ENCODE measurements at regions not wholly inside any gene's neighbourhood (a gene's known extent, or its start where the extent isn't known, plus 50 kb on each side); places are given as distances from the start of the nearest gene placed in this dataset.
A peak's percentile ranks its signal among the peaks of the same experiment; 100 is the strongest.

GRCh38 chr5:135251093-135251492, 147.9 kb downstream of the MACROH2A1 start:
- no peak for TF ChIP-seq POLR2A (IDR thresholded peaks at IDR 0.05)
- TF ChIP-seq, protein P1, sequence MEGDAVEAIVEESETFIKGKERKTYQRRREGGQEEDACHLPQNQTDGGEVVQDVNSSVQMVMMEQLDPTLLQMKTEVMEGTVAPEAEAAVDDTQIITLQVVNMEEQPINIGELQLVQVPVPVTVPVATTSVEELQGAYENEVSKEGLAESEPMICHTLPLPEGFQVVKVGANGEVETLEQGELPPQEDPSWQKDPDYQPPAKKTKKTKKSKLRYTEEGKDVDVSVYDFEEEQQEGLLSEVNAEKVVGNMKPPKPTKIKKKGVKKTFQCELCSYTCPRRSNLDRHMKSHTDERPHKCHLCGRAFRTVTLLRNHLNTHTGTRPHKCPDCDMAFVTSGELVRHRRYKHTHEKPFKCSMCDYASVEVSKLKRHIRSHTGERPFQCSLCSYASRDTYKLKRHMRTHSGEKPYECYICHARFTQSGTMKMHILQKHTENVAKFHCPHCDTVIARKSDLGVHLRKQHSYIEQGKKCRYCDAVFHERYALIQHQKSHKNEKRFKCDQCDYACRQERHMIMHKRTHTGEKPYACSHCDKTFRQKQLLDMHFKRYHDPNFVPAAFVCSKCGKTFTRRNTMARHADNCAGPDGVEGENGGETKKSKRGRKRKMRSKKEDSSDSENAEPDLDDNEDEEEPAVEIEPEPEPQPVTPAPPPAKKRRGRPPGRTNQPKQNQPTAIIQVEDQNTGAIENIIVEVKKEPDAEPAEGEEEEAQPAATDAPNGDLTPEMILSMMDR (IDR thresholded peaks at IDR 0.05): no peak
- no peak for TF ChIP-seq POLR2AphosphoS5 (IDR thresholded peaks at IDR 0.05)
- TF ChIP-seq EP300 (IDR thresholded peaks at IDR 0.05): no peak
- DNase-seq: peak; percentile 22
- no peaks in the 10 kb centered on the region for H3K36me3 ChIP-seq
- H3K4me3 ChIP-seq: no peak overlapping the region
- intact Hi-C loops (cut with DNase I): no loop called here
- H3K27ac ChIP-seq: no peak overlapping the region
- no peaks in the 10 kb centered on the region for H3K27me3 ChIP-seq
- H3K9me3 ChIP-seq: no peaks in the 10 kb centered on the region
- H3K4me1 ChIP-seq: peaks cover 0 to 16% (median 15%) of the 10 kb centered on the region in 4 donors
- 86 to 92% methylated on average over 8 of the region's 8 CpGs for WGBS, 2 donors

GRCh38 chr5:135250671-135251070, 148.4 kb downstream of the MACROH2A1 start:
- WGBS, 2 donors: 81 to 83% methylated on average over 4 of the region's 4 CpGs
- peaks cover 0 to 20% (median 19%) of the 10 kb centered on the region in 4 donors for H3K4me1 ChIP-seq
- no peak overlapping the region for H3K4me3 ChIP-seq
- TF ChIP-seq, protein P1 (IDR thresholded peaks at IDR 0.05): no peak
- TF ChIP-seq POLR2A (IDR thresholded peaks at IDR 0.05): no peak
- TF ChIP-seq POLR2AphosphoS5 (IDR thresholded peaks at IDR 0.05): no peak
- no peak for TF ChIP-seq EP300 (IDR thresholded peaks at IDR 0.05)
- no peak overlapping the region for H3K27ac ChIP-seq
- intact Hi-C loops (cut with DNase I): no loop called here
- no peak for DNase-seq
- no peaks in the 10 kb centered on the region for H3K9me3 ChIP-seq
- H3K27me3 ChIP-seq: no peaks in the 10 kb centered on the region
- no peaks in the 10 kb centered on the region for H3K36me3 ChIP-seq

DNA sequence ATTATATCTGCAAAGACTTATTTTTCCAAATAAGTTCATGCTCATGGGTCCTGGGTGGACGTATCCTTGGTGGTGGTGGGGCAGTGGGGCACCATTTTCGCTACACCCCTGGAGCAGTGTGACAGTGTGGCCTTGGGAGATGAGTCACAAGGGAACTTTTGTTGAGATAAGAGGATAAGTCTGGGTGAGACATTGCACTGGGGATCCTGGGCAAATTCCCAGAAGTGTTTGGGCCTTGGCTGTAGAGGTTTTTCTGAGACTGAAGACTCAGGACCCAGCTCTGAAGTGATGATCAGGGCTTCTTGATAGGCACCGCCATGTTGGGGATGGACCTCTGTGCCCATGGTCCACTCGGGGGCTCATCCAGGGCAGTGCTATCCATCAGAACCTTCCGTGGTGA, 149.4 kb downstream of the MACROH2A1 start:
- TF ChIP-seq EP300 (IDR thresholded peaks at IDR 0.05) (no peak), POLR2AphosphoS5 (IDR thresholded peaks at IDR 0.05) (no peak), POLR2A (IDR thresholded peaks at IDR 0.05) (no peak)
- TF ChIP-seq, protein P1 (IDR thresholded peaks at IDR 0.05): no peak
- WGBS, 2 donors: 91% methylated on average over 5 of the region's 5 CpGs
- Histone ChIP-seq H3K27ac (no peak overlapping the region), H3K27me3 (no peaks in the 10 kb centered on the region), H3K4me1 (peaks cover 0 to 31% (median 29%) of the 10 kb centered on the region in 4 donors), H3K4me3 (no peak overlapping the region), H3K9me3 (no peaks in the 10 kb centered on the region), H3K36me3 (no peaks in the 10 kb centered on the region)
- intact Hi-C loops (cut with DNase I): no loop called here
- DNase-seq: peak; percentile 22

DNA sequence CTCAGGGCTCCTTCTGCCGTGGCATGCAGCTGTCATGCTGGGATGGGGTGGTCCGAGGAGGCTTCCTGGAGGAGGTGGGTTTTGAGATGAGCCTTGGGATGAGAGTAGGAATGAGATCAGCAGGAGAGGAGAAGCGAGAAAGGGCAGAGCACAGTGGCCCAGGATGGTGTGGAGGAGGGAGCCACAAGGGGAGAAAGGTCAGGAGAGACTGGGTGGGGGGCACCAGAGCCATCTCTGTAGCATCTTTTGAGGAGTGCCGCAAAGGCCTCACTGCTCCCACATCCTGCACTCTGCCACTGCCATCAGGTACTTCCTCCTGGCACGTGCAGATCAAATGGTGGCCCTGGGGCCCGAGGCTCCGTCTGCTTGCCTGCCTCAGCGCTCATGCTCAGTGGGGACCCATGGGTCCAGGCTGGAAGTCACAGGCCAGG, 150.2 kb downstream of the MACROH2A1 start:
- Histone ChIP-seq H3K36me3 (no peaks in the 10 kb centered on the region), H3K27ac (no peak overlapping the region), H3K27me3 (no peaks in the 10 kb centered on the region), H3K9me3 (no peaks in the 10 kb centered on the region), H3K4me3 (no peak overlapping the region), H3K4me1 (peaks cover 0 to 37% (median 36%) of the 10 kb centered on the region in 4 donors)
- WGBS, 2 donors: 83 to 92% methylated on average over 8 of the region's 8 CpGs
- intact Hi-C loops (cut with DNase I): no loop called here
- DNase-seq: peak; percentile 50
- TF ChIP-seq POLR2AphosphoS5 (IDR thresholded peaks at IDR 0.05) (no peak), EP300 (IDR thresholded peaks at IDR 0.05) (no peak), POLR2A (IDR thresholded peaks at IDR 0.05) (no peak)
- TF ChIP-seq, protein P1 (IDR thresholded peaks at IDR 0.05): no peak
